Adipocyte (in vitro differentiated cells): ENCODE measurements at regions not wholly inside any gene's neighbourhood (a gene's known extent, or its start where the extent isn't known, plus 50 kb on each side); places are given as distances from the start of the nearest gene placed in this dataset.

Experiments used
- DNase-seq: peaks from one replicate; pipeline ENCODE4 v3.0.0-alpha.2; 2015; ENCODE audit warnings: low read depth
- H3K27me3 ChIP-seq: replicated peaks from 2 replicates; pipeline ENCODE4 v1.7.0; 2013; ENCODE audit warnings: mild to moderate bottlenecking, low read length, moderate library complexity; ENCODE audit not compliant: control insufficient read depth, insufficient read depth
- H3K36me3 ChIP-seq: 2 replicates; pipeline ENCODE4 v1.7.0; 2013; ENCODE audit warnings: low read length, mild to moderate bottlenecking, moderate library complexity; ENCODE audit not compliant: control insufficient read depth, insufficient read depth, severe bottlenecking
- H3K4me1 ChIP-seq: 2 replicates; pipeline ENCODE4 v1.7.0; 2013; ENCODE audit warnings: mild to moderate bottlenecking, low read length, moderate library complexity; ENCODE audit not compliant: control insufficient read depth, insufficient read depth
- H3K4me3 ChIP-seq: 2 replicates; pipeline ENCODE4 v1.7.0; 2013; ENCODE audit warnings: mild to moderate bottlenecking, low read length, moderate library complexity
- H3K9ac ChIP-seq: 2 replicates; pipeline ENCODE4 v1.7.0; 2013; ENCODE audit warnings: mild to moderate bottlenecking, low read length, moderate library complexity
- H3K9me3 ChIP-seq: 2 replicates; pipeline ENCODE4 v1.7.0; 2013; ENCODE audit warnings: mild to moderate bottlenecking, low read length, moderate library complexity; ENCODE audit not compliant: control insufficient read depth

DNA sequence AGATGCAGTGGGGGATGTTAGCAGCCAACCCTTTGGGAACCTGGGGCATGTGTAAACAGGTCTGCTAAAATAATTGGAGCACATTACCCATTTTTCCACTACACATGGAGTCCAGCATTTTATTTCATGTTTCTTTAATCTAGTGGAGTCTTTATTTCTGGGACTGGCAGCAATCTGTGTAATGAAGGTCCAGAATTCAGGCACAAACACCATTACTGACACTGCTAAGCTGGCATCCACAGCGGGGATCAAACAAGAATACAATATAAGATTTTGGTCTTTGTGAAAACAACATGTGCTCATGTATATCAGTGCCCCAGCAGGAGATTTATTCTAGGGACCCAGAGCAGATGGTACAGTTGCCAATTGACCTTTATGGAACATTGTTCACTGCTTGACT, 1587.0 kb upstream of the PRR20A start:
- no peak overlapping the region for H3K9ac ChIP-seq
- no peaks in the 10 kb centered on the region for H3K36me3 ChIP-seq
- H3K4me3 ChIP-seq: no peak overlapping the region
- peaks cover 2% of the 10 kb centered on the region for H3K9me3 ChIP-seq
- H3K4me1 ChIP-seq: no peaks in the 10 kb centered on the region
- no peak for DNase-seq
- H3K27me3 ChIP-seq: no peaks in the 10 kb centered on the region

DNA sequence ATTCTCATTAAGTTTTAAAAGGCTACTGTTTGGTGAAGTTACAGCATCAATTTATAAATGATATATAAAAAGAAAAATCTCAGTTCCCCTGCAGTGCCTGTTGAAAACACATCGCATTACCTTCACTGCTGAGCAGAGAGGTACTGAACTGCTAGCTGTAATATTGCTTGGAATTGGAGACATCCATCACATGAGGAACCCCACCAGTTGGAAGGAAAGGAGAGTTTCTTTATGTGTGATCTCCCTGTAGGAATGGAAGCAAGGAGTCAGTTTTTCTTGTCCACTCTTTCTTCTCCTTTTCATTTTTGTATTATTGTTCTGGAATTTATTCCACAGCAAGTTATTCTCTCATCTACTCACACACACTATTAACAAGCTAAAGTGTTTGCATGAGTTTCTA, 1586.0 kb upstream of the PRR20A start:
- H3K36me3 ChIP-seq: no peaks in the 10 kb centered on the region
- no peaks in the 10 kb centered on the region for H3K4me1 ChIP-seq
- H3K9me3 ChIP-seq: peaks cover 2% of the 10 kb centered on the region
- no peak overlapping the region for H3K9ac ChIP-seq
- H3K4me3 ChIP-seq: no peak overlapping the region
- DNase-seq: no peak
- no peaks in the 10 kb centered on the region for H3K27me3 ChIP-seq

DNA sequence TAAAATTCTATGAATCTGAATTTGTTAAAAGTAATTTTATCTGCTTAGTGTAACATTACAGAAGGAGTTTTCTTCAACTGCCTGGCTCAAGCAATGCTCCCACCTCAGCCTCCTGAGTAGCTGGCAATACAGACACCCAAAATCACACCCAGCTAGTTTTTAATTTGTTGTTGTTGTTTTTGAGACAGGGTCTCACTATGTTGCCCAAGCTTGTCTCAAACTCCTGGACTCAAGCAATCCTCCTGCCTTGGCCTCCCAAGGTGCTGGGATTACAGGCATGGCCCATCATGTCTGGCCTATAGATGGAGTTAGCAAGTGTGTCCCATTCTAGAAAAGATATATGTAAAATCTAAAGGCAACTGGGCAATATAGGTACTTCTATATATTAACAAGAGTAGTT, 1580.4 kb upstream of the PRR20A start:
- no peaks in the 10 kb centered on the region for H3K4me1 ChIP-seq
- no peak for DNase-seq
- no peaks in the 10 kb centered on the region for H3K36me3 ChIP-seq
- no peaks in the 10 kb centered on the region for H3K27me3 ChIP-seq
- no peaks in the 10 kb centered on the region for H3K9me3 ChIP-seq
- no peak overlapping the region for H3K4me3 ChIP-seq
- H3K9ac ChIP-seq: no peak overlapping the region

DNA sequence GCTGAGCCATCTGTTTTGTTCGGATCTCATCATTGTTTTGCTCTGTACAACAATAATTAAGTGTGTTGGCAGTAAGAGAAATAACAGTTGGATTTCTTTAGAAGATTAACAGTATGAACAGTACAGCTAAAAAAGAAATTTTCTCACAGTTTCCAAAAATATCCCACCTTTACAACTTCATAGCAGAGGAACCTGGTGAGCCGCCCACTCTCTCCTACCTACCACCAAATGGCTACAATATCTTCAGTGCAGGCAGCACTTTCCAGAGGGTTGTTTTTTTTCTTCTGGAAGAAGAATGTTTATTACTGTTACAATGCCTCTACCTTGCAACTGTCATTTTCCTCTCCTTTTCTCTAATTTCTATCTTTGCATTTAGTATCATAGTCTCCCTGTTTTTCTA, 1577.5 kb upstream of the PRR20A start:
- no peaks in the 10 kb centered on the region for H3K36me3 ChIP-seq

DNA sequence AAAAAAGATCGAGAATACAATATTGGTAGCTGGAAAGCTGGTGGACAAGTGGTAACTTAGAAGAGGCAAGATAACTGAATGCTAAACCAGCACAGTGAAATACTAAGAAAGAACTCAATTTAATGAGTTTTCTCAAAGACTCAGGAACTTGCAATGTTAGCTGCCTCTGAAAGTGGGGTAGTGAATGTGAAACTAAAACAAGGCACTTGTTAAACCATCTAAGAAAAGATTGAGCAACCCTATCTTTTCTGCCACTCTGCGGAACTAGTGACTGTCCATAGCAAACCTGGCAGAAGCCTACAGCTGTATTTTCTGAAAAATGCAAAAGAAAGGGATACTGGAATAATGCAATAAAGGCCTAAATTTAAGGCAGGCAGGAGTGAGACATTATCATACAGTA, 1574.4 kb upstream of the PRR20A start:
- Histone ChIP-seq H3K27me3 (no peaks in the 10 kb centered on the region), H3K9me3 (no peaks in the 10 kb centered on the region), H3K36me3 (no peaks in the 10 kb centered on the region), H3K9ac (no peak overlapping the region), H3K4me3 (no peak overlapping the region), H3K4me1 (no peaks in the 10 kb centered on the region)
- DNase-seq: no peak

More for the DNA sequence above, 1577.5 kb upstream of the PRR20A start:
- Histone ChIP-seq H3K27me3 (no peaks in the 10 kb centered on the region), H3K4me3 (no peak overlapping the region), H3K4me1 (no peaks in the 10 kb centered on the region), H3K9me3 (no peaks in the 10 kb centered on the region), H3K9ac (no peak overlapping the region)
- DNase-seq: no peak

DNA sequence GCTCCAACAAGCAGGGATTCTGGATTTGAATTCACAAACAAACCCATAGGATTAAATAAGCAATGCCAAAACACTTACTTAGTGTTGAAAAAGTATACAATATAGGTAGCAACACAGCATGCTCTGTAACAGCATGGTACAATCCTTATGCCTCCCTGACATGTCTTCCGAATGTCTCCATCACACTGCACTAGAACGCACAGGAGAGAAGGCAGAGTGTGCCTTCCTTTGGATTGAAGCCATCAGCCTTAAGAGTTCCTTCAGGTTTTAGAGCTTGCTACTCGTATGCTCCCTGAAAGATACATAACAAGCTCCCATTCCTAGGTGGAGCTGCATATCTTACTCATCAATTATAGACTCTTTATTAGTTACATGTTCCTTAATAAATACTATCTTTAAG, 1573.9 kb upstream of the PRR20A start:
- no peaks in the 10 kb centered on the region for H3K4me1 ChIP-seq
- no peak for DNase-seq
- H3K36me3 ChIP-seq: no peaks in the 10 kb centered on the region
- no peak overlapping the region for H3K4me3 ChIP-seq
- no peaks in the 10 kb centered on the region for H3K27me3 ChIP-seq
- no peaks in the 10 kb centered on the region for H3K9me3 ChIP-seq
- H3K9ac ChIP-seq: no peak overlapping the region

DNA sequence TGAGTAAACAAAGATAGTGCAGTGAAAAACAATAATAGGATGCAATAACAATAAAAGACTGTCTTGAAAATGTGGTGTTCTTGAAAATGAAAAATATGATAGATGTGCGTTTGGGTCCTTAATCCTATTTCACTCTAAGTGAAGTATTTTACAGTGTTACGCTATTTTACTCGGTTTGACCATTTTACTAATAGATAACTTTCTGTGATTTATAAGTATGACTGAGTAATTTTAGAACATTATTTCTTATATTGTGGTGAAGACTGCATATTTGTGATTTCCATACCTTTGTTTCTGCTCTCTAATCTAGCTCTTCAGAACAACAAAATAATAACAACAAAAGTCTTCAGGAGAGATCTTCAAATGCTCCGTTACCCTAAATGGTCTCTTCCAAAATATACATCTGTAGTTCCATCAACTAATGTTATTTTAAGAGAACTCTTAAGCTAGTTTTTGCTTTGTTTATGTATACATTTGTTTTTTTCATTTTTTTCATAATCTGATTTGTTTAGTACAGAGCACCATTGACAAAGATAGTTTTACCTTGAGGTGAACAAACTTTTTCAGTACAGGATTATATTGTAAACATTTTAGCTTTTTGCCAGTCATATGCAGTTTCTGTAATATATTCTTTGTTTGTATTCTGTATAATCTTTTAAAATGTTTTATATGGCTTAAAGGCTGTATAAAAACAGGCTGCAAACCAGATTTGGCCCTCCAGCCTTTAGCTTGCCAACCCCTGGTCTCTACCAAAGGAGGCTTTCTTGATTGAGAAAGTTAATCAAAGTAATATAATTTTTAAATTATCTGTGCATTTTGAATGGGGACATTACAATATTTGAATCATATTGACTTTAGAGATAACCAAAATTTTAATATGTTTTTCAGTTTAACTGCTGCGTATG, 1572.7 kb upstream of the PRR20A start:
- H3K27me3 ChIP-seq: no peaks in the 10 kb centered on the region
- no peak overlapping the region for H3K4me3 ChIP-seq
- H3K9ac ChIP-seq: no peak overlapping the region
- H3K4me1 ChIP-seq: no peaks in the 10 kb centered on the region
- no peaks in the 10 kb centered on the region for H3K36me3 ChIP-seq
- no peak for DNase-seq
- no peaks in the 10 kb centered on the region for H3K9me3 ChIP-seq

DNA sequence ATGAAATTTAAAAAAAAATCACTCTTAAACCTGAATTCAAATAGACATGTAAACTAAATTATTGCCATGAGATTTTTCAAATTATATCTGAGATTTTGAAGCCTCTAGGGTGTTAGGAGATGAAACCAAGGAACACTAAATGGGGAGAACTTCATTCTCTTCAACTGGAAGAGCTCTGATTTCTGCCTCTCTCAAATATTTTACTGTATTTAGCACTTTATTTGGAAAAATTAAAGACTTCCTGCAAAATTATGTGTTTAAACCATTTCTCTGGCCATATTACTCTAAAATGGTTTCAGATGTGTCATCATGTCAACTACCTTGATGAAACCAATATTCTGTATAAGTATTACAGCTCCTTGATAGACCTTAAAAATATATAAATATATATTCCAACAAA, 1571.6 kb upstream of the PRR20A start:
- Histone ChIP-seq H3K9ac (no peak overlapping the region), H3K27me3 (no peaks in the 10 kb centered on the region), H3K4me1 (no peaks in the 10 kb centered on the region), H3K36me3 (no peaks in the 10 kb centered on the region), H3K4me3 (no peak overlapping the region), H3K9me3 (no peaks in the 10 kb centered on the region)
- DNase-seq: no peak

DNA sequence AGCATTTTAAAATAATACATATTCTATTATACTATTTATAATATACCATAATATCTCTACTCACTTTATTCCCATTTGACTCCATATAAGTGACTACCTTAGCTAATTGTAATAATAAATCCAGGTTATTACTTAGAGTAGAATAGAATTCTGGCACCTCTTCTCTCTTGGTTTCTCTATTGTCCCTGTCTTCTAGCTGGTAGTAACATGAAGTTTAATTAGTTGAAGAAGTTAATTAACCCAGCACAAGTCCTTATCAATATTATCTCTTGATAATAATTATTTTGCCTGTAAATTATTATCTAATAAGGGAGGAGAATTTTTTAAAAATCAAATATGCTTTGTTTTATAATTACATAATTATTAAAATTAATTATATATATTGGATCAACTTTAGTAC, 1571.2 kb upstream of the PRR20A start:
- H3K4me1 ChIP-seq: no peaks in the 10 kb centered on the region
- no peaks in the 10 kb centered on the region for H3K27me3 ChIP-seq
- no peak overlapping the region for H3K4me3 ChIP-seq
- no peak for DNase-seq
- H3K36me3 ChIP-seq: no peaks in the 10 kb centered on the region
- no peaks in the 10 kb centered on the region for H3K9me3 ChIP-seq
- no peak overlapping the region for H3K9ac ChIP-seq

DNA sequence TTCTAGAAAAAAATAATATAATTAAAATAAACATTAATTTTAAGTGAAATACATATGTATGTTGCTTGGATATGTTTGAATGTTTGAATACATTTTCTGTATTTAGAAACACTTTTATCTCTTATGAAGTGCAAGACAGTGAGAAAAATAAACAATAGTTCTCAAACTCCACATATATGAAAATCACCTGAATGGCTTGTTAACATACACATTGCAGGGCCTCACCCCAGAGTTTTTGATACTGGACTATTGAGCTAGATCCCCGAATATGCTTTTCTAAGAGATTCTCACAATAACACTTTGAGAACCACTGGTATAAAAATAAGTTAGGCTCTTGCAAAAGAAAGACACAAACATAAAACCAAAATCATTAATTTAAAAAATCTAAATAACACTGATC, 1570.3 kb upstream of the PRR20A start:
- Histone ChIP-seq H3K27me3 (no peaks in the 10 kb centered on the region), H3K9me3 (no peaks in the 10 kb centered on the region), H3K4me3 (no peak overlapping the region), H3K4me1 (no peaks in the 10 kb centered on the region), H3K36me3 (no peaks in the 10 kb centered on the region), H3K9ac (no peak overlapping the region)
- DNase-seq: no peak

DNA sequence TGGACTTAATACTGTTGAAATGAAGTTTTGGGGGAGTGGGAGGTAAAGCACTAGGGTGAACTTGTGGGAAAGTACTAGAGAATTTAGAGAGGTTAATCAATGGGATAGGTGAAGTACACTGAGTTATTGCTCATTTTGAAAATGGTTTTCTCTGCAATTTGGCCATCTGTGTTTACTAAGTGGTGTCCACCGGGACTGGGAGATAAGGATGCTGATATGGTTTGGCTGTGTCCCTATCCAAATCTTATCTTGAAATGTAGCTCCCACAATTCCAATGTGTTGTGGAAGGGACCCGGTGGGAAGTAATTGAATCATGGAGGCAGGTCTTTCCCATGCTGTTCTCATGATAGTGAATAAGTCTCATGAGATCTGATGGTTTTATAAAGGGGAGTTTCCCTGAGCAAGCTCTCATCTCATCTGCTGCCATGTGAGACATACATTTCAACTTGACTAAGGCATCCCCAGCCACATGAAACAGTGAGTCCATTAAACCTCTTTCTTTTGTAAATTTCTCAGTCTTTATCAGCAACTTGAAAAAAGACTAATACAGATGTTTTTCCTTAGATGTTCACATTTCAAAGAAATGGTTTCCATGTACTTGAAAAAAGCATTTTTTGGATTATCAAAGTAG, 1569.4 kb upstream of the PRR20A start:
- H3K4me3 ChIP-seq: no peak overlapping the region

More for the DNA sequence above, 1569.4 kb upstream of the PRR20A start:
- Histone ChIP-seq H3K27me3 (no peaks in the 10 kb centered on the region), H3K9ac (no peak overlapping the region), H3K4me1 (no peaks in the 10 kb centered on the region), H3K9me3 (no peaks in the 10 kb centered on the region), H3K36me3 (no peaks in the 10 kb centered on the region)
- DNase-seq: no peak
